ENCODE measurements at regions not wholly inside any gene's neighbourhood (a gene's known extent, or its start where the extent isn't known, plus 50 kb on each side); places are given as distances from the start of the nearest gene placed in this dataset.

GRCh38 chr10:120782336-120782735 lies 68.8 kb upstream of the WDR11 start:
- TF ChIP-seq CTCF (IDR thresholded peaks at IDR 0.05; ENCODE audit: low read depth, low read length) (no peak), POLR2A (IDR thresholded peaks at IDR 0.05; ENCODE audit: extremely low read depth, insufficient read length) (no peak), MAX (IDR thresholded peaks at IDR 0.05; ENCODE audit: low read depth, low read length) (no peak), MYC (IDR thresholded peaks at IDR 0.05; ENCODE audit: low read depth, low read length) (no peak)
- no peak for DNase-seq (ENCODE audit: low read depth)
- no peak overlapping the region for H3K4me3 ChIP-seq (ENCODE audit: low read depth, low read length)

DNA sequence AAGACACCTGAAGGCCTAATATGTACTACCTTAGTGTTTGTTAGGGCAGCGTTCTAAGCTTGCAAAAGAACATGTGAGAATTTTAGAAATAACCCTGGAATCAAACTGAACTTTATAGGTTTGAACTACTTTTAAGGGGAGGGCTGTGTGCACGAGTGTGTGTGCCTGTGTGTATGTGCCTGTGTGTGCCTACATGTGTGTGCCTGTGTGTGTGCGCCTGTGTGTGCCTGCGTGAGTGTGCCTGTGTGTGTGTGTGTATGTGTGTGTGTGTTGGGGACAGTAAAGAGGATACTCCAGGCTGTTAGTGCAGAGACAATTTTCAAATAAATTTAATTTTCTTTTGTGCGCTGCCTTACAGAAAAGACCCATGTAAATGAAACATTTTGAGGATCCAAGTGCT lies 68.1 kb upstream of the WDR11 start:
- no peak for TF ChIP-seq POLR2A (IDR thresholded peaks at IDR 0.05; ENCODE audit: extremely low read depth, insufficient read length)
- no peak for TF ChIP-seq MYC (IDR thresholded peaks at IDR 0.05; ENCODE audit: low read depth, low read length)
- no peak for TF ChIP-seq CTCF (IDR thresholded peaks at IDR 0.05; ENCODE audit: low read depth, low read length)
- TF ChIP-seq MAX (IDR thresholded peaks at IDR 0.05; ENCODE audit: low read depth, low read length), result no peak
- DNase-seq (ENCODE audit: low read depth), result no peak
- H3K4me3 ChIP-seq (ENCODE audit: low read depth, low read length), result no peak overlapping the region

- TF ChIP-seq POLR2A (IDR thresholded peaks at IDR 0.05; ENCODE audit: extremely low read depth, insufficient read length) (no peak), CTCF (IDR thresholded peaks at IDR 0.05; ENCODE audit: low read depth, low read length) (no peak), MAX (IDR thresholded peaks at IDR 0.05; ENCODE audit: low read depth, low read length) (no peak), MYC (IDR thresholded peaks at IDR 0.05; ENCODE audit: low read depth, low read length) (no peak)
- no peak overlapping the region for H3K4me3 ChIP-seq (ENCODE audit: low read depth, low read length)
- no peak for DNase-seq (ENCODE audit: low read depth)
Observed at GRCh38 chr10:120783867-120784266, 67.3 kb upstream of the WDR11 start.

GRCh38 chr10:120788771-120789170 lies 62.4 kb upstream of the WDR11 start:
- no peak for TF ChIP-seq MAX (IDR thresholded peaks at IDR 0.05; ENCODE audit: low read depth, low read length)
- no peak for TF ChIP-seq MYC (IDR thresholded peaks at IDR 0.05; ENCODE audit: low read depth, low read length)
- TF ChIP-seq POLR2A (IDR thresholded peaks at IDR 0.05; ENCODE audit: extremely low read depth, insufficient read length), result no peak
- no peak for TF ChIP-seq CTCF (IDR thresholded peaks at IDR 0.05; ENCODE audit: low read depth, low read length)
- no peak overlapping the region for H3K4me3 ChIP-seq (ENCODE audit: low read depth, low read length)
- DNase-seq (ENCODE audit: low read depth), result no peak

DNA sequence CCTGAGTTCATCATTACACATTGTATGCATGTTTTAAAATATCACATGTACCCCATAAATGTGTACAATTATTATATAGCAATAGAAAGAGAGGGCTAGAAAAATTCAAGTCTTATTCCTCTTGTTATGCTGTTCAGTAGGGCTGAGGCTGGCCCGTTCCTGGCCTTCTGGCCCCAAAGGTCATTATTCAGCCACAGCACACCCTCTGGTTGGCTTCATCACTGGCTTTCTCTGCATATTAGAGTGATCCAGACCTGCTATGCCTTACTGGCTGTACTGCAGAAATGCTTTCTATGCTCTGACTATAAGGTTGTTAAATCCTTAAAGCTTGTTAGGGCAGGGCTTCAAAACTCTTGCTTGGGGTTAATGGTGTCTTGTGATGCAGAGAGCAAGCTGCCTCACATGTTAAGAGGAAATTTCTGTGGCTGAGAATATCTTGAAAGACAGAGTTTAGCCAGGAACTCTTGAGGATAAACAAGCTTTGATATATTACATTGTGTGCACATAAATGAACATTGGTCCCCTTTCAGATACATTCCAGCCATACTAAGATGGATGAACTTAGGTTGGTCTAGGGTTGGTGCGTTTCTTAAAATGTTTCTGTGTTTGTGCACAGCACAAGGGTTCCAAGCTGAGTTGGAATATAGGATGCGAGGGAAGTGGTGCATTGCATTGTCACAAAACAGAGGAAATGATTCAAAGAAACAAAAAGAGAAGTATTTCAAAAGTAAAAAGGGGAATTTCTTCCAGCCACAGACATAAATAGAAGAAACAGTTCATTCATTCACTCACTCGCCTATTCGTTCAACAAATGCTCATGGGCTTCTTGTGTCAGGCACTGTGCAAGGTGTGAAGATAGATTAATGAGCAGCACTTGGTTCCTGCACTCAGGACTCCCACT lies 61.6 kb upstream of the WDR11 start:
- no peak overlapping the region for H3K4me3 ChIP-seq (ENCODE audit: low read depth, low read length)
- no peak for DNase-seq (ENCODE audit: low read depth)
- TF ChIP-seq MAX (IDR thresholded peaks at IDR 0.05; ENCODE audit: low read depth, low read length) (no peak), CTCF (IDR thresholded peaks at IDR 0.05; ENCODE audit: low read depth, low read length) (no peak), MYC (IDR thresholded peaks at IDR 0.05; ENCODE audit: low read depth, low read length) (no peak), POLR2A (IDR thresholded peaks at IDR 0.05; ENCODE audit: extremely low read depth, insufficient read length) (no peak)
